ENCODE measurements at regions not wholly inside any gene's neighbourhood (a gene's known extent, or its start where the extent isn't known, plus 50 kb on each side); places are given as distances from the start of the nearest gene placed in this dataset.

DNA sequence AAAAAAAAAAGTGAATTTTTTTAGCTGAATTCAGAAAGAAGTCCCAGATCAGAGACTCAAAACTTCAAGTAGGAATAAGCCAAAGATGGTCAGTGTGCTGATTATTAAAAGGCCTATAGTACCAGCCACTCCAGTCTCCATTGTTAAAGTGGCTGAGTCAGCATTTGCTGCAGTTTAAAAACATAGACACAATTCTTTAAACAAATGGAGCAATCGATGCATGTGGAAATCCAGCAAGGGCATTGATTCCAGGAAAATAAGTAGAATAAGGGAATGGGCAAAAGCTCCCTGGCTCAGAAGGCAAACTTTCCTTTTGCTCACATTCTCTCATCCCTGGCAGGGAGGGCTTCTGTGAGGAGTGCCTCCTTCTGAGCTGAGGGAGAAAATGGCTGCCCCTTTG, 317.6 kb downstream of the LRIG3 start:
- no peak overlapping the region for H3K27ac ChIP-seq (ENCODE audit: low read length)
- no peaks in the 10 kb centered on the region for H3K79me2 ChIP-seq (ENCODE audit: low read length)
- H3K4me2 ChIP-seq (ENCODE audit: low read depth, low read length, poor library complexity, severe bottlenecking) = no peak overlapping the region
- no peak overlapping the region for H2AFZ ChIP-seq (ENCODE audit: low read length)
- H3K9ac ChIP-seq (ENCODE audit: low read length) = no peak overlapping the region
- H3K27me3 ChIP-seq (ENCODE audit: low read length) = no peaks in the 10 kb centered on the region
- H4K20me1 ChIP-seq (ENCODE audit: insufficient read depth, low read depth, low read length) = no peaks in the 10 kb centered on the region
- H3K9me2 ChIP-seq (replicated peaks; ENCODE audit: insufficient read depth, low read length) = no peaks in the 10 kb centered on the region
- H3K4me1 ChIP-seq (ENCODE audit: low read length) = no peaks in the 10 kb centered on the region
- H3K4me3 ChIP-seq (ENCODE audit: low read length) = no peak overlapping the region
- H3K9me3 ChIP-seq (ENCODE audit: low read length) = no peaks in the 10 kb centered on the region
- DNase-seq = no peak
- H3K36me3 ChIP-seq (ENCODE audit: insufficient read depth, low read length) = no peaks in the 10 kb centered on the region

GRCh38 chr12:58607805-58608204, 312.5 kb downstream of the LRIG3 start:
- no peaks in the 10 kb centered on the region for H3K36me3 ChIP-seq (ENCODE audit: insufficient read depth, low read length)
- H3K9ac ChIP-seq (ENCODE audit: low read length) = no peak overlapping the region
- H3K9me2 ChIP-seq (replicated peaks; ENCODE audit: insufficient read depth, low read length) = no peaks in the 10 kb centered on the region
- H3K79me2 ChIP-seq (ENCODE audit: low read length) = no peaks in the 10 kb centered on the region
- H3K4me1 ChIP-seq (ENCODE audit: low read length) = no peaks in the 10 kb centered on the region
- H3K27me3 ChIP-seq (ENCODE audit: low read length) = no peaks in the 10 kb centered on the region
- H2AFZ ChIP-seq (ENCODE audit: low read length) = no peak overlapping the region
- no peak overlapping the region for H3K4me2 ChIP-seq (ENCODE audit: low read depth, low read length, poor library complexity, severe bottlenecking)
- no peaks in the 10 kb centered on the region for H4K20me1 ChIP-seq (ENCODE audit: insufficient read depth, low read depth, low read length)
- no peaks in the 10 kb centered on the region for H3K9me3 ChIP-seq (ENCODE audit: low read length)
- no peak overlapping the region for H3K4me3 ChIP-seq (ENCODE audit: low read length)
- H3K27ac ChIP-seq (ENCODE audit: low read length) = no peak overlapping the region
- no peak for DNase-seq

- no peaks in the 10 kb centered on the region for H3K79me2 ChIP-seq (ENCODE audit: low read length)
- H3K9me2 ChIP-seq (replicated peaks; ENCODE audit: insufficient read depth, low read length) = no peaks in the 10 kb centered on the region
- no peak overlapping the region for H3K4me3 ChIP-seq (ENCODE audit: low read length)
- no peak overlapping the region for H3K9ac ChIP-seq (ENCODE audit: low read length)
- no peaks in the 10 kb centered on the region for H3K27me3 ChIP-seq (ENCODE audit: low read length)
- H3K27ac ChIP-seq (ENCODE audit: low read length) = no peak overlapping the region
- DNase-seq = no peak
- H3K36me3 ChIP-seq (ENCODE audit: insufficient read depth, low read length) = no peaks in the 10 kb centered on the region
- no peaks in the 10 kb centered on the region for H3K4me1 ChIP-seq (ENCODE audit: low read length)
- no peak overlapping the region for H2AFZ ChIP-seq (ENCODE audit: low read length)
- H4K20me1 ChIP-seq (ENCODE audit: insufficient read depth, low read depth, low read length) = no peaks in the 10 kb centered on the region
- H3K9me3 ChIP-seq (ENCODE audit: low read length) = no peaks in the 10 kb centered on the region
- no peak overlapping the region for H3K4me2 ChIP-seq (ENCODE audit: low read depth, low read length, poor library complexity, severe bottlenecking)
These were observed 311.6 kb downstream of the LRIG3 start for GRCh38 chr12:58608711-58609110.

- Histone ChIP-seq H3K4me3 (ENCODE audit: low read length) (no peak overlapping the region), H3K9ac (ENCODE audit: low read length) (no peak overlapping the region), H3K36me3 (ENCODE audit: insufficient read depth, low read length) (no peaks in the 10 kb centered on the region), H3K9me2 (replicated peaks; ENCODE audit: insufficient read depth, low read length) (no peaks in the 10 kb centered on the region), H3K4me1 (ENCODE audit: low read length) (no peaks in the 10 kb centered on the region), H3K27me3 (ENCODE audit: low read length) (no peaks in the 10 kb centered on the region), H2AFZ (ENCODE audit: low read length) (no peak overlapping the region), H3K79me2 (ENCODE audit: low read length) (no peaks in the 10 kb centered on the region), H3K9me3 (ENCODE audit: low read length) (no peaks in the 10 kb centered on the region), H4K20me1 (ENCODE audit: insufficient read depth, low read depth, low read length) (no peaks in the 10 kb centered on the region), H3K27ac (ENCODE audit: low read length) (no peak overlapping the region), H3K4me2 (ENCODE audit: low read depth, low read length, poor library complexity, severe bottlenecking) (no peak overlapping the region)
- DNase-seq = no peak
These were observed 305.3 kb downstream of the LRIG3 start for GRCh38 chr12:58615047-58615446.

DNA sequence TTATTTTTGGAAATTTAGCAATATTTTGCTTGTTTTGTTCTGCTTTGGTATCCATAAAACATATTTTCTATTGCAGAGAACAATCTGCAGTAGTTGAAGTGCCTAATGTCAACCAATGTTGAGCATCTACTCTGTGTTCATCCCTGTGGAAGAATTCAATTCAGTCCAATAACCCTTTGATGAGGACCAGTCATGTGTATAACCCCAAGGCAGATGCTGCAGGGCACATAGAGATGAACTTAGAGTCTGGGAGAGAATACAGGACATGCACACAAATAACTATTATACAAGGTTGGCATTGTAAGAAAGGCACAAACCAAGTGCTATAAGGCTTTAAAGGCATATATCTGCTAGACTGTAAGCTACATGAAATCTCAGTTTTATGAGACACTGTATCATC, 304.7 kb downstream of the LRIG3 start:
- no peak overlapping the region for H3K27ac ChIP-seq (ENCODE audit: low read length)
- no peaks in the 10 kb centered on the region for H4K20me1 ChIP-seq (ENCODE audit: insufficient read depth, low read depth, low read length)
- H3K27me3 ChIP-seq (ENCODE audit: low read length) = no peaks in the 10 kb centered on the region
- DNase-seq = no peak
- no peak overlapping the region for H3K4me3 ChIP-seq (ENCODE audit: low read length)
- no peak overlapping the region for H3K4me2 ChIP-seq (ENCODE audit: low read depth, low read length, poor library complexity, severe bottlenecking)
- H3K4me1 ChIP-seq (ENCODE audit: low read length) = no peaks in the 10 kb centered on the region
- no peaks in the 10 kb centered on the region for H3K9me2 ChIP-seq (replicated peaks; ENCODE audit: insufficient read depth, low read length)
- no peak overlapping the region for H3K9ac ChIP-seq (ENCODE audit: low read length)
- no peaks in the 10 kb centered on the region for H3K79me2 ChIP-seq (ENCODE audit: low read length)
- no peaks in the 10 kb centered on the region for H3K36me3 ChIP-seq (ENCODE audit: insufficient read depth, low read length)
- no peak overlapping the region for H2AFZ ChIP-seq (ENCODE audit: low read length)
- H3K9me3 ChIP-seq (ENCODE audit: low read length) = no peaks in the 10 kb centered on the region

- no peaks in the 10 kb centered on the region for H3K79me2 ChIP-seq (ENCODE audit: low read length)
- H3K9me2 ChIP-seq (replicated peaks; ENCODE audit: insufficient read depth, low read length) = no peaks in the 10 kb centered on the region
- no peaks in the 10 kb centered on the region for H3K4me1 ChIP-seq (ENCODE audit: low read length)
- no peaks in the 10 kb centered on the region for H3K9me3 ChIP-seq (ENCODE audit: low read length)
- DNase-seq = no peak
- H4K20me1 ChIP-seq (ENCODE audit: insufficient read depth, low read depth, low read length) = no peaks in the 10 kb centered on the region
- no peak overlapping the region for H2AFZ ChIP-seq (ENCODE audit: low read length)
- H3K27me3 ChIP-seq (ENCODE audit: low read length) = no peaks in the 10 kb centered on the region
- H3K9ac ChIP-seq (ENCODE audit: low read length) = no peak overlapping the region
- H3K4me3 ChIP-seq (ENCODE audit: low read length) = no peak overlapping the region
- H3K4me2 ChIP-seq (ENCODE audit: low read depth, low read length, poor library complexity, severe bottlenecking) = no peak overlapping the region
- H3K36me3 ChIP-seq (ENCODE audit: insufficient read depth, low read length) = no peaks in the 10 kb centered on the region
- no peak overlapping the region for H3K27ac ChIP-seq (ENCODE audit: low read length)
These were observed 303.7 kb downstream of the LRIG3 start for GRCh38 chr12:58616618-58617017.

GRCh38 chr12:58621126-58621525, 299.2 kb downstream of the LRIG3 start:
- H2AFZ ChIP-seq (ENCODE audit: low read length) = no peak overlapping the region

DNA sequence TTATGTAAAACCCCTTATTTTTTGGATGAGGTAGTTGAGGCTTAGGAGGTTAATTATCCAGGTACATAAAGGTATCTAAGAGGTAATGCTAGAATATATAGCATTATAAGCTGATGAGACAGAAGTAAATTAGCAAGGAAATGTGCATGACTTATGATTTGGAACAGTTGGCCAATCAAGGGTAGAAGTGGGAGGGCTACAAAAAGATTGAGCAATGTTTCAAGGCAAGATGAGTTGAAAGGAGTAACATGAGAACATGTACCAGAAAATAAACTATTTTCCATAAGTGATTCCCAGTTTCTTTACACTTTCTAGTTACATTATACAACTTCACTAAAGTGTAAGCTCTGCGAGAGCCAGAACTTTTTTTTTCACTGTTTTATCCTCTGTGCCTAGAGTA, 290.9 kb downstream of the LRIG3 start:
- Histone ChIP-seq H4K20me1 (ENCODE audit: insufficient read depth, low read depth, low read length) (no peaks in the 10 kb centered on the region), H3K27ac (ENCODE audit: low read length) (no peak overlapping the region), H3K36me3 (ENCODE audit: insufficient read depth, low read length) (no peaks in the 10 kb centered on the region), H3K9me2 (replicated peaks; ENCODE audit: insufficient read depth, low read length) (no peaks in the 10 kb centered on the region; the same call in 1 of the 2 replicates), H3K4me1 (ENCODE audit: low read length) (no peaks in the 10 kb centered on the region), H3K4me2 (ENCODE audit: low read depth, low read length, poor library complexity, severe bottlenecking) (no peak overlapping the region), H2AFZ (ENCODE audit: low read length) (no peak overlapping the region), H3K9ac (ENCODE audit: low read length) (no peak overlapping the region), H3K4me3 (ENCODE audit: low read length) (no peak overlapping the region), H3K79me2 (ENCODE audit: low read length) (no peaks in the 10 kb centered on the region), H3K9me3 (ENCODE audit: low read length) (no peaks in the 10 kb centered on the region), H3K27me3 (ENCODE audit: low read length) (no peaks in the 10 kb centered on the region)
- no peak for DNase-seq

More at GRCh38 chr12:58621126-58621525, 299.2 kb downstream of the LRIG3 start:
- Histone ChIP-seq H3K9me2 (replicated peaks; ENCODE audit: insufficient read depth, low read length) (no peaks in the 10 kb centered on the region), H3K4me2 (ENCODE audit: low read depth, low read length, poor library complexity, severe bottlenecking) (no peak overlapping the region), H3K9me3 (ENCODE audit: low read length) (no peaks in the 10 kb centered on the region), H3K4me1 (ENCODE audit: low read length) (no peaks in the 10 kb centered on the region), H3K27ac (ENCODE audit: low read length) (no peak overlapping the region), H4K20me1 (ENCODE audit: insufficient read depth, low read depth, low read length) (no peaks in the 10 kb centered on the region), H3K9ac (ENCODE audit: low read length) (no peak overlapping the region), H3K79me2 (ENCODE audit: low read length) (no peaks in the 10 kb centered on the region), H3K27me3 (ENCODE audit: low read length) (no peaks in the 10 kb centered on the region), H3K36me3 (ENCODE audit: insufficient read depth, low read length) (no peaks in the 10 kb centered on the region), H3K4me3 (ENCODE audit: low read length) (no peak overlapping the region)
- no peak for DNase-seq

DNA sequence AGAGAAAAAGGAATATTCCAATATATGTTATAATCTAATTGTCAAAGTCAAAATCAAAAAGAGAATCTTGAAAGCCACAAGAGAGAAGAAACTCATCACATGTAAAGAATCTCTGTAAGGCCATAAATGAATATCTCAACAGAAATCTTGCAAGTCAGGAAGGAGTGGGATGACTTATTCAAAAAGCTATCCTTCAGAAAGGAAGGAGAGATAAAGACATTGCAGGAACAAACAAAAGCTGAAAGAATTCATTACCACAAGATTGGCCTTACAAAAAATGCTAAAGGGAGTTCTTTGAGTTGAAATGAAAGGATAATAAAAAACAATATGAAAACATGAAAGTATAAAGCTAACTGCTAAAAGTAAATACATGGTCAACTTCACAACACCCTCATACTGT, 286.8 kb downstream of the LRIG3 start:
- no peaks in the 10 kb centered on the region for H3K79me2 ChIP-seq (ENCODE audit: low read length)
- H3K4me1 ChIP-seq (ENCODE audit: low read length) = no peaks in the 10 kb centered on the region
- H2AFZ ChIP-seq (ENCODE audit: low read length) = no peak overlapping the region
- H3K4me3 ChIP-seq (ENCODE audit: low read length) = no peak overlapping the region
- H3K27me3 ChIP-seq (ENCODE audit: low read length) = no peaks in the 10 kb centered on the region
- H3K9ac ChIP-seq (ENCODE audit: low read length) = no peak overlapping the region
- no peaks in the 10 kb centered on the region for H4K20me1 ChIP-seq (ENCODE audit: insufficient read depth, low read depth, low read length)
- H3K9me3 ChIP-seq (ENCODE audit: low read length) = no peaks in the 10 kb centered on the region
- no peaks in the 10 kb centered on the region; the same call in 1 of the 2 replicates for H3K9me2 ChIP-seq (replicated peaks; ENCODE audit: insufficient read depth, low read length)
- no peak overlapping the region for H3K27ac ChIP-seq (ENCODE audit: low read length)
- H3K4me2 ChIP-seq (ENCODE audit: low read depth, low read length, poor library complexity, severe bottlenecking) = no peak overlapping the region
- no peak for DNase-seq
- no peaks in the 10 kb centered on the region for H3K36me3 ChIP-seq (ENCODE audit: insufficient read depth, low read length)
